ENCODE measurements at regions not wholly inside any gene's neighbourhood (a gene's known extent, or its start where the extent isn't known, plus 50 kb on each side); places are given as distances from the start of the nearest gene placed in this dataset.

DNA sequence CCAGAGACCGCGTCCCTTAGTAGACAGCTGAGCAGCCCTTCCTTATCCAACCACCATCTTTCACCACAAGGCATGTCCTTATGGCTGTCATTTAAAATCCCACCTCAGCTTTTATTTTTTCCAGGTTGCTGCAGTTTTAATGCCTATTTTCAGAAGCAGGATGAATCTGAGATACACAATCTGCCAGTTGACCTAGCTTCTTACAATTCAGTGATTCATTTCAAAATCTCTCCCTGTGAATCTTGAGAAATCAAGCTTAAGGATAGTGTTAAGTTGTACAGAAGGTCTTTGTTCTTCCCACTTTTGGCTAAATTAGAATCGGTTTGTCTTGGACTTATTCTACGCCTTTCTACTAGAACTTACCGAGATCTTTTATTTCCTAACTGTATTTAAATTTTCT is 522.3 kb upstream of the CFAP20DC start:
- no peak for TF ChIP-seq CTCF (IDR thresholded peaks at IDR 0.05)
- TF ChIP-seq POLR2A (IDR thresholded peaks at IDR 0.05) = no peak
